ENCODE measurements at regions not wholly inside any gene's neighbourhood (a gene's known extent, or its start where the extent isn't known, plus 50 kb on each side); places are given as distances from the start of the nearest gene placed in this dataset.

DNA sequence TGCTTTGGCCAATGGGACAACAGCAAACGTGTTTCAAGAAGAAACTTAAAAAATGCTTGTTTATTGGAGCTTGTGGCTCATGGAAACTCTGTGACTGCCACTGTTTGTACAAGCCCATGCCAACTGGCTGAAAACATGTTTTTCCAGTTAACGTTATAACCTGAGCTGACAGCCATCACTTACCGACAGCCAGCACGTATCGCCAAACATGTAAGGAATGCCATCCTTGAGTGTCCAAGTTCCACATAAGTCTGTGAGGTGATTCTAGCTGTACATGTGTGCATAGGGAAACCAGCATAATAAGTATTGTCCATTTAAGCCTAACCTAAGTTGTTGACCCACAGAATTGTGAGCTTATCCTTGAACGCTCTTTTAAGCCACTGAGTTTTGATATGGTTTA is 596.9 kb downstream of the TRHDE start:
- H2BK5ac ChIP-seq (ENCODE audit: low read depth, low read length): no peak overlapping the region
- ChIA-PET POLR2A (ENCODE audit: partially characterized antibody) (interaction anchor here (0.7 kb wide), 1 partner anchor 168 kb away, joined by 3 read pairs; no protein-coding TSS in a partner anchor), CTCF (ENCODE audit: partially characterized antibody) (no interaction called here)
- H3K4ac ChIP-seq (replicated peaks; ENCODE audit: insufficient read length, low read depth, low read length): no peak overlapping the region
- no peak overlapping the region for H2BK15ac ChIP-seq (ENCODE audit: low read length)
- H3K27ac ChIP-seq (ENCODE audit: low read depth, low read length): no peak overlapping the region
- FAIRE-seq (no peak), DNase-seq (ENCODE audit: low read depth in 1 of 2, low spot score in 2 of 2) (no peak)
- H3K9ac ChIP-seq (replicated peaks in 1 of 4; ENCODE audit: extremely low read depth in 1 of 4, low read depth in 3 of 4, low read length in 3 of 4): no peak overlapping the region
- no peak overlapping the region for H3K23ac ChIP-seq (ENCODE audit: insufficient read length)
- H3K4me3 ChIP-seq (ENCODE audit: extremely low read depth in 1 of 4, insufficient read depth in 2 of 4, low read depth in 3 of 4, low read length in 4 of 4): no peak overlapping the region
- no peak overlapping the region for H2AK5ac ChIP-seq (ENCODE audit: low read depth, low read length)
- no peak overlapping the region for H2BK120ac ChIP-seq (replicated peaks; ENCODE audit: low read depth, low read length)
- H2BK12ac ChIP-seq (ENCODE audit: low read depth, low read length): no peak overlapping the region
- no peaks in the 10 kb centered on the region for H4K20me1 ChIP-seq (replicated peaks in 1 of 2; ENCODE audit: control insufficient read depth in 1 of 2, insufficient read depth in 2 of 2, low read length in 2 of 2)
- no peaks in the 10 kb centered on the region for H3K36me3 ChIP-seq (ENCODE audit: control insufficient read depth in 2 of 4, insufficient read depth in 4 of 4, low read length in 3 of 4)
- no peaks in the 10 kb centered on the region for H3K9me3 ChIP-seq (ENCODE audit: insufficient read depth in 2 of 2, low read depth in 1 of 2, low read length in 1 of 2)
- no peak overlapping the region for H2AFZ ChIP-seq (ENCODE audit: low read length)
- no peak for TF ChIP-seq SP2 (IDR thresholded peaks at IDR 0.05; ENCODE audit: low read length)
- no peak for TF ChIP-seq MAFK (IDR thresholded peaks at IDR 0.05; ENCODE audit: low read depth, low read length)
- TF ChIP-seq CHD1 (IDR thresholded peaks at IDR 0.05; ENCODE audit: low read depth, low read length): no peak
- no peak overlapping the region for H3K4me2 ChIP-seq (ENCODE audit: insufficient read depth in 1 of 2, low read depth in 2 of 2, low read length in 2 of 2)
- no peak overlapping the region for H4K5ac ChIP-seq (ENCODE audit: insufficient read length, low read depth, low read length)
- no peak overlapping the region for H2BK20ac ChIP-seq (ENCODE audit: low read length)
- H3K4me1 ChIP-seq (replicated peaks in 1 of 4; ENCODE audit: control insufficient read depth in 3 of 4, insufficient read depth in 4 of 4, low read length in 3 of 4): peaks cover 0 to 6% (median 4%) of the 10 kb centered on the region in 4 experiments; a peak in 5 of 7 replicates
- 99% methylated on average over 6 of the region's 6 CpGs; no CpG with 5 or more reads in 1 of the 2 experiments for WGBS, 2 experiments (ENCODE audit: extremely low coverage in 1 of 2, insufficient coverage in 1 of 2, insufficient read length in 1 of 2, insufficient replicate concordance in 2 of 2, low coverage in 1 of 2, low lambda C conversion rate in 2 of 2, missing lambda C conversion rate in 1 of 2)
- no peaks in the 10 kb centered on the region for H3K27me3 ChIP-seq (replicated peaks in 1 of 4; ENCODE audit: control insufficient read depth in 3 of 4, extremely low read depth in 1 of 4, insufficient read depth in 3 of 4, low read length in 3 of 4)
- H4K91ac ChIP-seq (replicated peaks; ENCODE audit: insufficient read length, low read length): no peak overlapping the region
- H3K23me2 ChIP-seq (ENCODE audit: low read depth, low read length): no peaks in the 10 kb centered on the region
- no peak overlapping the region for H3K18ac ChIP-seq (ENCODE audit: extremely low read depth, low read length)
- no peak overlapping the region for H4K8ac ChIP-seq (ENCODE audit: extremely low read depth, insufficient read depth, low read length)
- H3K56ac ChIP-seq (replicated peaks; ENCODE audit: insufficient read length, low read depth, low read length): no peak overlapping the region
- no peaks in the 10 kb centered on the region for H3K79me1 ChIP-seq (ENCODE audit: low read depth, low read length)
- H3K79me2 ChIP-seq (ENCODE audit: control insufficient read depth in 1 of 2, insufficient read depth in 2 of 2, low read length in 2 of 2): no peaks in the 10 kb centered on the region
- no peak overlapping the region for H3K14ac ChIP-seq (ENCODE audit: insufficient read length)

Measured in H1 (cell line).